ENCODE measurements at regions not wholly inside any gene's neighbourhood (a gene's known extent, or its start where the extent isn't known, plus 50 kb on each side); places are given as distances from the start of the nearest gene placed in this dataset.
"Not testable (repeated sequence)": the region's sequence is repeated elsewhere in the genome, so short reads cannot be mapped to it uniquely, and the experiment has no call there.

- not testable (repeated sequence) for H3K4me3 ChIP-seq (replicated peaks in 1 of 2; ENCODE audit: low read depth in 2 of 2, low read length in 2 of 2); DNase-seq (ENCODE audit: low read depth in 2 of 2)
Measured at GRCh38 chr9:61523897-61524620, 334.2 kb downstream of the SPATA31A7 start.

GRCh38 chr9:61525629-61526028, 335.8 kb downstream of the SPATA31A7 start:
- not testable (repeated sequence) for H3K4me3 ChIP-seq (replicated peaks in 1 of 2; ENCODE audit: low read depth in 2 of 2, low read length in 2 of 2); DNase-seq (ENCODE audit: low read depth in 2 of 2)

- H3K4me3 ChIP-seq (replicated peaks in 1 of 2; ENCODE audit: low read depth in 2 of 2, low read length in 2 of 2); DNase-seq (ENCODE audit: low read depth in 2 of 2): not testable (repeated sequence)
Measured at GRCh38 chr9:61550101-61550748, 360.4 kb downstream of the SPATA31A7 start.

- DNase-seq (ENCODE audit: low read depth in 2 of 2); H3K4me3 ChIP-seq (replicated peaks in 1 of 2; ENCODE audit: low read depth in 2 of 2, low read length in 2 of 2): not testable (repeated sequence)
Measured at GRCh38 chr9:61571403-61572127, 381.7 kb downstream of the SPATA31A7 start.

- DNase-seq (ENCODE audit: low read depth in 2 of 2); H3K4me3 ChIP-seq (replicated peaks in 1 of 2; ENCODE audit: low read depth in 2 of 2, low read length in 2 of 2): not testable (repeated sequence)
Measured at GRCh38 chr9:61572364-61572763, 382.5 kb downstream of the SPATA31A7 start.

- H3K4me3 ChIP-seq (replicated peaks in 1 of 2; ENCODE audit: low read depth in 2 of 2, low read length in 2 of 2) = not testable (repeated sequence)
- DNase-seq (ENCODE audit: low read depth in 2 of 2) = peak in 1 of 2 donors; percentile 1
Measured at GRCh38 chr9:61573432-61573831, 383.6 kb downstream of the SPATA31A7 start.
